H9 (cell line): ENCODE measurements at regions not wholly inside any gene's neighbourhood (a gene's known extent, or its start where the extent isn't known, plus 50 kb on each side); places are given as distances from the start of the nearest gene placed in this dataset.

Experiments
- DNase-seq: peaks from one replicate; pipeline ENCODE4 v3.0.0-alpha.2; 2017
- H2AFZ ChIP-seq: one replicate; pipeline ENCODE4 v1.6.1; 2013; ENCODE audit warnings: mild to moderate bottlenecking, low read length, control low read depth, moderate library complexity
- H2AK5ac ChIP-seq: 2 replicates; pipeline ENCODE4 v1.6.1; 2013; ENCODE audit warnings: low read length, control low read depth, mixed read lengths; ENCODE audit not compliant: insufficient read length
- H2BK120ac ChIP-seq: one replicate; pipeline ENCODE4 v1.6.1; 2013; ENCODE audit warnings: low read depth, mild to moderate bottlenecking, low read length, control low read depth, inconsistent platforms; ENCODE audit not compliant: poor library complexity, severe bottlenecking
- H2BK12ac ChIP-seq: 2 replicates; pipeline ENCODE4 v1.6.1; 2013; ENCODE audit warnings: low read length, control low read depth, mixed read lengths, low read depth; ENCODE audit not compliant: insufficient read length
- H2BK15ac ChIP-seq: 2 replicates; pipeline ENCODE4 v1.6.1; 2013; ENCODE audit warnings: low read depth, low read length, control low read depth
- H2BK20ac ChIP-seq: one replicate; pipeline ENCODE4 v1.6.1; 2013; ENCODE audit warnings: low read depth, mild to moderate bottlenecking, low read length, control low read depth, inconsistent platforms; ENCODE audit not compliant: poor library complexity, severe bottlenecking
- H2BK5ac ChIP-seq: 2 replicates; pipeline ENCODE4 v1.6.1; 2013; ENCODE audit warnings: low read length, control low read depth, mixed read lengths; ENCODE audit not compliant: insufficient read length
- H3K14ac ChIP-seq: 2 replicates; pipeline ENCODE4 v1.6.1; 2013; ENCODE audit warnings: low read length, control low read depth; ENCODE audit not compliant: insufficient read depth
- H3K18ac ChIP-seq: 2 replicates; pipeline ENCODE4 v1.6.1; 2013; ENCODE audit warnings: low read depth, mild to moderate bottlenecking, mixed read lengths, low read length, control low read depth; ENCODE audit not compliant: insufficient read length
- H3K23ac ChIP-seq: 2 replicates; pipeline ENCODE4 v1.6.1; 2013; ENCODE audit warnings: low read length, control low read depth, mixed read lengths, low read depth; ENCODE audit not compliant: insufficient read length
- H3K23me2 ChIP-seq: 2 replicates; pipeline ENCODE4 v1.6.1; 2013; ENCODE audit warnings: low read depth, mild to moderate bottlenecking, mixed read lengths, low read length, control low read depth; ENCODE audit not compliant: insufficient read length, poor library complexity, severe bottlenecking
- H3K27ac ChIP-seq: 2 replicates; pipeline ENCODE4 v1.5.1; 2013; ENCODE audit warnings: low read length, control low read depth, mixed read lengths, low read depth; ENCODE audit not compliant: insufficient read length
- H3K27me3 ChIP-seq: 2 replicates; pipeline ENCODE4 v1.6.1; 2013; ENCODE audit warnings: low read length, control low read depth, inconsistent platforms; ENCODE audit not compliant: insufficient read depth
- H3K4ac ChIP-seq: 2 replicates; pipeline ENCODE4 v1.6.1; 2013; ENCODE audit warnings: low read depth, mild to moderate bottlenecking, control low read depth, inconsistent platforms, low read length, moderate library complexity
- H3K4me1 ChIP-seq: 2 replicates; pipeline ENCODE4 v1.6.1; 2013; ENCODE audit warnings: low read length, control low read depth, inconsistent platforms; ENCODE audit not compliant: insufficient read depth
- H3K4me2 ChIP-seq: 2 replicates; pipeline ENCODE4 v1.6.1; 2013; ENCODE audit warnings: low read length, control low read depth, mixed read lengths; ENCODE audit not compliant: insufficient read length, insufficient read depth
- H3K56ac ChIP-seq: 2 replicates; pipeline ENCODE4 v1.6.1; 2013; ENCODE audit warnings: low read depth, mild to moderate bottlenecking, mixed read lengths, low read length, control low read depth; ENCODE audit not compliant: insufficient read length
- H3K79me1 ChIP-seq: 2 replicates; pipeline ENCODE4 v1.6.1; 2013; ENCODE audit warnings: low read depth, mild to moderate bottlenecking, moderate library complexity, low read length, control low read depth, inconsistent platforms; ENCODE audit not compliant: insufficient read depth, poor library complexity, severe bottlenecking
- H3K79me2 ChIP-seq: 2 replicates; pipeline ENCODE4 v1.6.1; 2013; ENCODE audit warnings: low read length, control low read depth, inconsistent platforms; ENCODE audit not compliant: insufficient read depth
- H3K9ac ChIP-seq: 2 replicates; pipeline ENCODE4 v1.6.1; 2013; ENCODE audit warnings: low read length, control low read depth, mixed read lengths; ENCODE audit not compliant: insufficient read length; ENCODE audit errors: extremely low read depth
- H3K9me3 ChIP-seq: one replicate; pipeline ENCODE4 v1.6.1; 2013; ENCODE audit warnings: low read depth, low read length, inconsistent platforms; ENCODE audit not compliant: control insufficient read depth
- H3T11ph ChIP-seq: one replicate; pipeline ENCODE4 v1.6.1; 2013; ENCODE audit warnings: mild to moderate bottlenecking, low read length, control low read depth, inconsistent platforms
- H4K20me1 ChIP-seq: one replicate; pipeline ENCODE4 v1.6.1; 2013; ENCODE audit not compliant: control insufficient read depth, insufficient read length, insufficient read depth
- H4K5ac ChIP-seq: 2 replicates; pipeline ENCODE4 v1.6.1; 2013; ENCODE audit warnings: low read depth, mild to moderate bottlenecking, mixed read lengths, low read length, control low read depth; ENCODE audit not compliant: insufficient read length
- H4K8ac ChIP-seq: replicated peaks from 2 replicates; pipeline ENCODE4 v1.6.1; 2013; ENCODE audit warnings: low read length, control low read depth, mixed read lengths, low read depth; ENCODE audit not compliant: insufficient read length
- H4K91ac ChIP-seq: 2 replicates; pipeline ENCODE4 v1.6.1; 2013; ENCODE audit warnings: low read depth, mild to moderate bottlenecking, moderate library complexity, mixed read lengths, low read length, control low read depth; ENCODE audit not compliant: insufficient read length
- H3K27ac Mint-ChIP-seq, 3 experiments: 2 replicates in 2 of 3; 3 replicates in 1 of 3; pipeline ENCODE4 v1.8.0; 2020 to 2021; ENCODE audit warnings: mixed read lengths in 3 of 3, mild to moderate bottlenecking in 1 of 3, moderate library complexity in 1 of 3
- H3K27me3 Mint-ChIP-seq: 2 replicates; pipeline ENCODE4 v1.8.0; 2021; ENCODE audit warnings: low read depth, mild to moderate bottlenecking, moderate library complexity, mixed read lengths
- H3K36me3 Mint-ChIP-seq, 3 experiments: 2 replicates in 2 of 3; 3 replicates in 1 of 3; pipeline ENCODE4 v1.8.0; 2020 to 2021; ENCODE audit warnings: low read depth in 3 of 3, mixed read lengths in 3 of 3; ENCODE audit not compliant: insufficient read depth in 1 of 3
- H3K4me1 Mint-ChIP-seq, 2 experiments: 2 replicates each; pipeline ENCODE4 v1.8.0; 2020; ENCODE audit warnings: mixed read lengths in 2 of 2
- H3K4me3 Mint-ChIP-seq, 2 experiments: 2 replicates in 1 of 2; 3 replicates in 1 of 2; pipeline ENCODE4 v1.8.0; 2020 to 2021; ENCODE audit warnings: mild to moderate bottlenecking in 2 of 2, mixed read lengths in 2 of 2, moderate library complexity in 1 of 2
- H3K9me3 Mint-ChIP-seq, 2 experiments: 2 replicates in 1 of 2; 3 replicates in 1 of 2; pipeline ENCODE4 v1.8.0; 2020; ENCODE audit warnings: mild to moderate bottlenecking in 2 of 2, mixed read lengths in 2 of 2, moderate library complexity in 1 of 2
- WGBS: extraction: QIAGEN DNeasy Blood & Tissue Kit; methylation state at CpG from one replicate; pipeline ENCODE4 v1.1.7; 2013; ENCODE audit warnings: missing lambda C conversion rate, low lambda C conversion rate, mixed read lengths; ENCODE audit not compliant: insufficient read length; ENCODE audit errors: extremely low coverage; 5-methylcytosine and 5-hydroxymethylcytosine counted together
- TF ChIP-seq, protein P1 (sequence below): fragments of 200-600 bp; sonication (generic); conservative IDR thresholded peaks from 3 replicates; pipeline ENCODE4 v1.8.0; 2021; ENCODE audit warnings: antibody characterized with exemption, mild to moderate bottlenecking

DNA sequence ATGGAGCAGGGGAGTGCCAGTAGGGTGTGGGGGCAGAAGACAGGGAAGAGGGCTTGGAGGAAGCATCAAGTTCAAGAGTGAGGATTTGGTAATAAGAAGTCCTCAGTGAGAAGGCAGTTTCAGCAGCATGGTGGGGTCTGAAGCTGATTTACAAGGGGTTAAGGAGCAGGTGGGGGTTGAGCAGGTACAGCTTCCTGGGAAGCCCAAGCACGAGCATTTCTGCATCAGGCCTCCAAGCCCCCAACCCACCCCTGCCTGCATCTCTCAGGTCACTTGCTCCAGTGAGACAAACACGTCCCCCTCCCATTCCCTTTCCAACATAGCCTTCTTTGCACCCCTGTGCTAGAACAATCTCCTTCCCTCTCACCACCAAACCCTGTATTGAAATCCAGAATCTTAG lies 574.7 kb downstream of the MATN1 start:
- peaks cover 6% of the 10 kb centered on the region for H3K27me3 Mint-ChIP-seq
- H3K23me2 ChIP-seq = no peaks in the 10 kb centered on the region
- no peak overlapping the region for H3K27ac ChIP-seq
- no peaks in the 10 kb centered on the region for H4K20me1 ChIP-seq
- H3K27me3 ChIP-seq = no peaks in the 10 kb centered on the region
- H3T11ph ChIP-seq = no peak overlapping the region
- H3K27ac Mint-ChIP-seq = no peak overlapping the region
- no peak overlapping the region for H3K4me3 Mint-ChIP-seq
- H2BK12ac ChIP-seq = no peak overlapping the region
- peaks cover 11% of the 10 kb centered on the region for H3K9me3 ChIP-seq
- no peak overlapping the region for H4K5ac ChIP-seq
- peaks cover 13 to 25% (median 25%) of the 10 kb centered on the region in 3 experiments for H3K36me3 Mint-ChIP-seq
- H3K79me2 ChIP-seq = no peaks in the 10 kb centered on the region
- H3K4ac ChIP-seq = no peak overlapping the region
- no peak overlapping the region for H3K56ac ChIP-seq
- H3K18ac ChIP-seq = no peak overlapping the region
- DNase-seq = no peak
- H3K79me1 ChIP-seq = no peaks in the 10 kb centered on the region
- TF ChIP-seq, protein P1, sequence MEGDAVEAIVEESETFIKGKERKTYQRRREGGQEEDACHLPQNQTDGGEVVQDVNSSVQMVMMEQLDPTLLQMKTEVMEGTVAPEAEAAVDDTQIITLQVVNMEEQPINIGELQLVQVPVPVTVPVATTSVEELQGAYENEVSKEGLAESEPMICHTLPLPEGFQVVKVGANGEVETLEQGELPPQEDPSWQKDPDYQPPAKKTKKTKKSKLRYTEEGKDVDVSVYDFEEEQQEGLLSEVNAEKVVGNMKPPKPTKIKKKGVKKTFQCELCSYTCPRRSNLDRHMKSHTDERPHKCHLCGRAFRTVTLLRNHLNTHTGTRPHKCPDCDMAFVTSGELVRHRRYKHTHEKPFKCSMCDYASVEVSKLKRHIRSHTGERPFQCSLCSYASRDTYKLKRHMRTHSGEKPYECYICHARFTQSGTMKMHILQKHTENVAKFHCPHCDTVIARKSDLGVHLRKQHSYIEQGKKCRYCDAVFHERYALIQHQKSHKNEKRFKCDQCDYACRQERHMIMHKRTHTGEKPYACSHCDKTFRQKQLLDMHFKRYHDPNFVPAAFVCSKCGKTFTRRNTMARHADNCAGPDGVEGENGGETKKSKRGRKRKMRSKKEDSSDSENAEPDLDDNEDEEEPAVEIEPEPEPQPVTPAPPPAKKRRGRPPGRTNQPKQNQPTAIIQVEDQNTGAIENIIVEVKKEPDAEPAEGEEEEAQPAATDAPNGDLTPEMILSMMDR = no peak
- H2AK5ac ChIP-seq = no peak overlapping the region
- H2BK120ac ChIP-seq = no peak overlapping the region
- peaks cover 28 to 41% of the 10 kb centered on the region in 2 experiments for H3K9me3 Mint-ChIP-seq
- no peak overlapping the region for H4K91ac ChIP-seq
- no peak overlapping the region for H2BK15ac ChIP-seq
- no peak overlapping the region for H2BK5ac ChIP-seq
- H2BK20ac ChIP-seq = no peak overlapping the region
- H3K9ac ChIP-seq = no peak overlapping the region
- no peak overlapping the region for H2AFZ ChIP-seq
- no peaks in the 10 kb centered on the region for H3K4me1 ChIP-seq
- peak overlapping the region; percentile 67 for H4K8ac ChIP-seq
- H3K4me1 Mint-ChIP-seq = peaks cover under 1 to 2% of the 10 kb centered on the region in 2 experiments
- no peak overlapping the region for H3K4me2 ChIP-seq
- no peak overlapping the region for H3K23ac ChIP-seq
- WGBS = no CpG with 5 or more reads among the region's 2 CpGs
- no peak overlapping the region; the same call in 1 of the 2 replicates for H3K14ac ChIP-seq
